GM21367 (cell line): ENCODE measurements at regions not wholly inside any gene's neighbourhood (a gene's known extent, or its start where the extent isn't known, plus 50 kb on each side); places are given as distances from the start of the nearest gene placed in this dataset.
"Not testable (repeated sequence)": the region's sequence is repeated elsewhere in the genome, so short reads cannot be mapped to it uniquely, and the experiment has no call there.

Experiments
- ATAC-seq: cut with Tn5 transposase; IDR thresholded peaks from one replicate; pipeline ENCODE4 v1.9.1; 2021; ENCODE audit not compliant: unreplicated experiment

GRCh38 chr1:83479591-83480239 lies 519.2 kb downstream of the TTLL7 start:
- not testable (repeated sequence) for ATAC-seq

- not testable (repeated sequence) for ATAC-seq
These were observed 520.8 kb downstream of the TTLL7 start for GRCh38 chr1:83478127-83478526.

- ATAC-seq, result peak; percentile 48
These were observed 522.4 kb downstream of the TTLL7 start for GRCh38 chr1:83476518-83476917.

- not testable (repeated sequence) for ATAC-seq
These were observed 524.0 kb downstream of the TTLL7 start for GRCh38 chr1:83474946-83475345.

- ATAC-seq, result not testable (repeated sequence)
These were observed 524.9 kb downstream of the TTLL7 start for GRCh38 chr1:83473986-83474385.

GRCh38 chr1:83472066-83472465 lies 526.9 kb downstream of the TTLL7 start:
- ATAC-seq, result not testable (repeated sequence)

DNA sequence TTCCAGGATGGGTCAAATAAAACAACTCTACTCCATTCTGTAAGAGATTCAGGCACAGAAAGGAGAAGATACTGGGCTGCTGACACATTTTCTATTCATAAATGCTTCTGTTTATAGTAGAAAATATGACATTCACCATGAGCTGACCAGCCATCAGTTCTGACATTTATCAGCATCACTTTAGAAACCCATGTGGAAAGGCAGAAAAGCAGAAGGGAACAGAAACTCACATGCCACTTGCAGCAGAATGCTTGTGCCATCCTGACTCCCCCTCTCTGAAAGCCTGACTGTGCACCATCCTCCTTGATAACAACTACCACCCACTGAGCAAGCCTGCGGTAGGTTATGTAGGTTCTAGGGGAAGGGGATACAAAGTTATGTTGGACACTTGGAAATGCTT lies 527.7 kb downstream of the TTLL7 start:
- ATAC-seq, result not testable (repeated sequence)

GRCh38 chr1:83468336-83468735 lies 530.6 kb downstream of the TTLL7 start:
- not testable (repeated sequence) for ATAC-seq

GRCh38 chr1:83457735-83458248 lies 541.1 kb downstream of the TTLL7 start:
- ATAC-seq, result not testable (repeated sequence)

GRCh38 chr1:83457281-83457680 lies 541.7 kb downstream of the TTLL7 start:
- ATAC-seq, result not testable (repeated sequence)

- not testable (repeated sequence) for ATAC-seq
These were observed 543.2 kb downstream of the TTLL7 start for GRCh38 chr1:83455753-83456152.

- not testable (repeated sequence) for ATAC-seq
These were observed 553.1 kb downstream of the TTLL7 start for GRCh38 chr1:83445873-83446272.

DNA sequence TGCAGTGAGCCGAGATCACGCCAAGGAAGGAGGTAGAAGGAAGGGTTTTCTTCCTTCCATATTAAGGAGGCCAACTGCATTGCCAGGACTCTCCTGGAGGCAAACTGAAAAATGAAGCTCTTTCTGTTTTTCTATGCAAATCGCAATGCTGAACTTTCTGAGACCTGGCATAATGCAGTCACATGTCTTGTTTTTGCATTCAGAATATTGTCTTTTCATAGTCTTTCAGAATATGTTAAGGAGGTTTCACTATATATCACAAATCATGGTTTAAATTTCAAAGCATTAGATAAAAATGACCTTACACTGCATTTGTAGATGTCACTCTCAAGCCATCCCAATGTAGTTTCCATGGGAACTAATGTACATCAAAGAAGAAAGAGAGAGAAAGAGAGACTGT lies 556.5 kb downstream of the TTLL7 start:
- ATAC-seq, result not testable (repeated sequence)

GRCh38 chr1:83440586-83440985 lies 558.3 kb downstream of the TTLL7 start:
- not testable (repeated sequence) for ATAC-seq

- ATAC-seq, result not testable (repeated sequence)
These were observed 558.9 kb downstream of the TTLL7 start for GRCh38 chr1:83440021-83440420.

- not testable (repeated sequence) for ATAC-seq
These were observed 560.6 kb downstream of the TTLL7 start for GRCh38 chr1:83438316-83438715.

- not testable (repeated sequence) for ATAC-seq
These were observed 563.6 kb downstream of the TTLL7 start for GRCh38 chr1:83435336-83435735.

- not testable (repeated sequence) for ATAC-seq
These were observed 571.4 kb downstream of the TTLL7 start for GRCh38 chr1:83427566-83427965.

DNA sequence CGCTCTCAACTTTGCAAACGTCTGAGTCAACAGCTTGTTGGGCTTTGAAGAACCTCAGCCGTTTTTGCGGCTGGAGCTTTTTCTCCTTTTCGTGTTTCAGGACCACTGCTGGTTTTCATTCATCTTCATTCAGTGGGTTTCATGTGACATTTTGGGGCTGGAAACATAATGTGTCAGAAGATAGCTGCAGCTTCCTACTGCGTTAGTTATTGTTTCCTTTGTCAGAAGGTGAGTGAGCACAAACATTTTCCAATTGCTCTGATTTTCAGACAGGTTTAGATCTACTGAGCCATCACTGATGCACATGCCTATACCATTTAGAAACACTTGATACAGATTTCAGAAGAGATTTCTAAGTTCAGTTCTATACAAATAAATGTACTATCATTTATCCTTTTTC lies 575.5 kb downstream of the TTLL7 start:
- ATAC-seq, result not testable (repeated sequence)

- ATAC-seq, result no peak
These were observed 580.4 kb downstream of the TTLL7 start for GRCh38 chr1:83418558-83418957.

DNA sequence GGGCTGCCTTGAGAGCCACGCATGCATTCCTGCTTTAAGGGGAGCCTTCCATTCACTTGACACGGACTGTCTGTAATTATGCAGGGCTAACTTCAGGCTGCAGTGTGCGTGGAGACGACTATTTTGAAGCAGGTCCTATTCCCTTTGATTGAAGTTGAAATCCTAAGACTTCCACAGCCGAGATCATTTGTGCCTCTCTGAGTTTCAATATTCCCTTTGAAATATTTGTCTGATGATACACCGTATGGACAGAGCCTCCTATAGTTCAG lies 585.2 kb downstream of the TTLL7 start:
- not testable (repeated sequence) for ATAC-seq

GRCh38 chr1:83410746-83411413 lies 588.1 kb downstream of the TTLL7 start:
- not testable (repeated sequence) for ATAC-seq
